ENCODE measurements at regions not wholly inside any gene's neighbourhood (a gene's known extent, or its start where the extent isn't known, plus 50 kb on each side); places are given as distances from the start of the nearest gene placed in this dataset.
"Not testable (repeated sequence)": the region's sequence is repeated elsewhere in the genome, so short reads cannot be mapped to it uniquely, and the experiment has no call there.

- POLR2A ChIA-PET: no interaction called here
- Mint-ChIP-seq H3K4me1 (peaks cover 8 to 32% (median 18%) of the 10 kb centered on the region in 4 donors), H3K4me3 (peak overlapping the region in 2 of 10 donors; percentile 22 to 27), H3K27ac (peak overlapping the region in 2 of 10 donors; percentile 22 to 77), H3K9me3 (no peaks in the 10 kb centered on the region), H3K27me3 (no peaks in the 10 kb centered on the region), H3K36me3 (no peaks in the 10 kb centered on the region)
- ATAC-seq: peak in 1 of 2 donors; percentile 66
- DNase-seq: peak in 1 of 10 donors; percentile 64
These were observed 148.0 kb upstream of the TBL1XR1 start for GRCh38 chr3:177345049-177345972.

DNA sequence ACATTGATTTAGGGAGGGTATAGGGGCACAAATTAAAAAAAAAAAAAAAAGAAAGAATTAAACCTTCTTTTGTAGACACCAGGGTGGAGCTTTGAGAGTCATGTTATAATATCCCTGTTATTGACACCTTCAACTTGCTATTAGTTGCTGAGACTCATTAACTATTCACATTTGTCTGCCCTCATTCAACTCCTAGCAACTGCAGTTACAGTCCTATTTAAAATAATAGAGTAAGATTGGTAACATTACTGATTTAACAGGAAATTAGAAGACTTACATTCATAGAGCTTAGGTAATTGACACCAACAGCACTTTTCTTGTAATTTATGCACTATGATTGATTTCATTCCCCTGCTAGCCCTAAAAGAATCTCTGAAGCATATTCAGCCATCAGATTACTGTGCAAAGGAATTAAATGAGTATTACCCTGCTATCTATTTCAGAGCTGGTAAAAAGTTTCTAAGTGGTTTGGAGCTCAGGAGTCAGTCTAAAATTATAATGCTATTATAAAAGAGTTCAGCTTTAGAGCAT, 148.8 kb upstream of the TBL1XR1 start:
- DNase-seq: no peak
- ATAC-seq: no peak
- Mint-ChIP-seq H3K36me3 (no peaks in the 10 kb centered on the region), H3K4me1 (peaks cover 8 to 35% (median 20%) of the 10 kb centered on the region in 4 donors), H3K27ac (peak overlapping the region in 2 of 10 donors; percentile 22 to 77), H3K27me3 (no peaks in the 10 kb centered on the region), H3K4me3 (no peak overlapping the region), H3K9me3 (no peaks in the 10 kb centered on the region)
- POLR2A ChIA-PET: interaction anchor here (0.6 kb wide), 1 partner anchor 1832 kb away, joined by 5 read pairs; no protein-coding TSS in a partner anchor

DNA sequence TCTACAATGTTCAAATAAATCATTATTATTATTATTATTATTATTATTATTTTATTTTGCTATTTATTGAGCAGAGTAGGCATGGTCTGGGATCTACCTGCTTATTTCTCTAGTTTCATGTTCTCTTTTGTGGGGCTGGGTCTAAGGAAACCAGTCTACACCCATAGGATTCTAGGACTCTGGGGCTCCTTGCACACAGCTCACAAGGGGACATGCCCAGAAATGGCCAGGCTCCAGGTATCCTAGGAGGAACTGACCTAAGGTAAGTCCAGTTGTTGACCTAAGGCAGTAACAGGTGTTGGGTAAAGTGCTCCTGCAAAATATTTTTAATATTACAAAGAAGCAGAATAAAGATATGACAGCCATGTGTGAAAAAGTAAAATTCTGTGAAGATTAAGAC, 149.6 kb upstream of the TBL1XR1 start:
- DNase-seq: no peak
- Mint-ChIP-seq H3K9me3 (no peaks in the 10 kb centered on the region), H3K27ac (no peak overlapping the region), H3K36me3 (no peaks in the 10 kb centered on the region), H3K4me1 (peaks cover 8 to 43% (median 22%) of the 10 kb centered on the region in 4 donors), H3K4me3 (no peak overlapping the region), H3K27me3 (no peaks in the 10 kb centered on the region)
- ATAC-seq: no peak
- POLR2A ChIA-PET: no interaction called here

DNA sequence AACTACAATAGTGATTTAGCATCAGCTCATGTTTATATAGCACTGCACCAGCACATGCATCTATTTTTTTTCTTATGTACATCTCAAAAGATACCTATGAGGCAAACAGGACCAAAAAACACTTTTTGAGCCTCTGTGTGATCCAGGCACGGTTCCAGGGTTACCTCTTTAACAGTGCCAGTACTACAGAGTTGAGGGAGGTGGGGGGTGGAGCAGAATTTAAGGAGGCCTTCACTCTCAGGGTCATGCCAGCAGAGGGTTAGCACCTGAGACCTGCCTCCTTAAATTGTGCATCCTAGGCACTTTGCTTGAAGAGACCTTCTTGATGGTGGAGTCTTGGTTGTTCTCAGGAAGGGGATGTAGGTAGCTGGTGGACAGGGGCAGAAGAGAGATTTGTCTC, 150.3 kb upstream of the TBL1XR1 start:
- no peaks in the 10 kb centered on the region for H3K9me3 Mint-ChIP-seq
- POLR2A ChIA-PET: no interaction called here
- ATAC-seq (no peak), DNase-seq (no peak)
- peak overlapping the region in 2 of 10 donors; percentile 28 to 49 for H3K27ac Mint-ChIP-seq
- H3K36me3 Mint-ChIP-seq: no peaks in the 10 kb centered on the region
- no peaks in the 10 kb centered on the region for H3K27me3 Mint-ChIP-seq
- H3K4me1 Mint-ChIP-seq: peaks cover 8 to 49% (median 24%) of the 10 kb centered on the region in 4 donors
- H3K4me3 Mint-ChIP-seq: no peak overlapping the region

DNA sequence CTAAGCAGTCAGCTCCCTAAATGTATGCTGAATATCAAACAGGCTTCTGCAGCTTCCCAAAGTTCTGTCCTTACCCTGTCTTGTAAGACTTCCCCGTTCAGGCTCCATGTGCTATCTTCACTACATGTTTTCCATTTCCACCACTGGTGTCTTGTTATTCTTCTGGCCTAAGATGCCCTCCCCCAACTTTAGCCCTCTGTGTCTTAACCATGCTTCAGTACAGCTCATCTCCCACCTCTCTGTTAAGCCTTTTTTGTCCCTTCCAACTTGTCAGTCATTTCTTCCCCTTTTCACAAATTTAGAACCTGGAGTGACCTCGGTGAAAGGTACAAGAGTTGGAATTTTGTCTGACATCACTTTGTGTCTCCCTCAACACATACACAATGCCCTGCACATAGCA, 151.7 kb upstream of the TBL1XR1 start:
- H3K27ac Mint-ChIP-seq: peak overlapping the region in 3 of 10 donors; percentile 24 to 56 (median 46)
- no peak for DNase-seq
- no peaks in the 10 kb centered on the region for H3K36me3 Mint-ChIP-seq
- POLR2A ChIA-PET: interaction anchor here (0.6 kb wide), 1 partner anchor 119 kb away, joined by 3 read pairs; no protein-coding TSS in a partner anchor
- no peak for ATAC-seq
- H3K9me3 Mint-ChIP-seq: no peaks in the 10 kb centered on the region
- no peaks in the 10 kb centered on the region for H3K27me3 Mint-ChIP-seq
- H3K4me3 Mint-ChIP-seq: no peak overlapping the region
- H3K4me1 Mint-ChIP-seq: peaks cover 10 to 58% (median 24%) of the 10 kb centered on the region in 4 donors

DNA sequence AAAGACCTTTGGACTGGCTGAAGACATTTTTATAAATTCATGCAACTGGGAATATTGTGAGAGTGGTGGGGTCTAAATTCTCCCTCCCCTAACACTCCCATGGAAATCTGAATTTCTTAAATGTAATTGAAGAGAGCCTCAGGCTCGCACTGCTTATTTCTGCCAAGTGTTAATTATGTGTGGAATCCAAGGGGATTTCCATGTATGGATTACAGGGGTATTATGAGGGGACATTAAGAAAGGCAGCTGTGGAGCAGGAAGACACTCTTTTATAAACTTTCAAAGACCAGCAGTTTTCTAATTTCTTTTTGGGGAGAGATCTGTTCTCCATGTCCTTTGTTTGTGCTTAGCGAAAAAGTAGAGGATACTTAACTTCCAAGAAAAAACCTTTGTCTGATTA, 152.1 kb upstream of the TBL1XR1 start:
- Mint-ChIP-seq H3K4me1 (peaks cover 10 to 58% (median 24%) of the 10 kb centered on the region in 4 donors), H3K9me3 (no peaks in the 10 kb centered on the region), H3K4me3 (no peak overlapping the region), H3K27ac (peak overlapping the region in 2 of 10 donors; percentile 46 to 56), H3K36me3 (no peaks in the 10 kb centered on the region), H3K27me3 (no peaks in the 10 kb centered on the region)
- no peak for DNase-seq
- no peak for ATAC-seq
- POLR2A ChIA-PET: interaction anchor here (0.6 kb wide), 1 partner anchor 120 kb away, joined by 3 read pairs; no protein-coding TSS in a partner anchor

- H3K36me3 Mint-ChIP-seq: no peaks in the 10 kb centered on the region
- no peaks in the 10 kb centered on the region for H3K9me3 Mint-ChIP-seq
- H3K4me1 Mint-ChIP-seq: peaks cover 8 to 53% (median 21%) of the 10 kb centered on the region in 4 donors
- ATAC-seq: no peak
- H3K4me3 Mint-ChIP-seq: no peak overlapping the region
- H3K27me3 Mint-ChIP-seq: no peaks in the 10 kb centered on the region
- POLR2A ChIA-PET: no interaction called here
- DNase-seq: no peak
- no peak overlapping the region for H3K27ac Mint-ChIP-seq
These were observed 152.8 kb upstream of the TBL1XR1 start for GRCh38 chr3:177350121-177350520.

- Mint-ChIP-seq H3K4me3 (no peak overlapping the region), H3K4me1 (peaks cover 5 to 47% (median 17%) of the 10 kb centered on the region in 4 donors), H3K27me3 (no peaks in the 10 kb centered on the region), H3K36me3 (no peaks in the 10 kb centered on the region), H3K27ac (no peak overlapping the region), H3K9me3 (no peaks in the 10 kb centered on the region)
- POLR2A ChIA-PET: interaction anchor here (1.0 kb wide), 1 partner anchor 155 kb away, joined by 3 read pairs; no protein-coding TSS in a partner anchor
- no peak for DNase-seq
- ATAC-seq: no peak
These were observed 153.9 kb upstream of the TBL1XR1 start for GRCh38 chr3:177351206-177351605.

DNA sequence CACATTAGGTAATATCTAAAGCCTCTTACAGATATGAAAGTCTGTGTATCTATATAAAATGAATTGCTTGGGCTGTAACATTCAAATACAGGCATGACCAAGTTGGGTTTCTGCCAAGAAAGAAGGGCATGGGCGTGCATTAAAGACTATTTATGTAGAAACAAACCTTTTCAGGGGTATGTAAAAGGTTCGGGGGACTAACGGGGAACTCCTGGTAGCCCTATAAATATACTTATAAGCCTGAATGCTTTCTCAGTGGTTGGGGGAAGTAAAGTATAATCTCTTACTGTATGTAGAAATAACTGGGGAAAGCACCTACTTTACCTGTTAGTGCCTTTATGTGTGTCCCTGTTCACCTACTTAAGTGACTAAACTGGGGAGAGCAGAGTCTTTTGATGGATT, 154.5 kb upstream of the TBL1XR1 start:
- DNase-seq: no peak

GRCh38 chr3:177352424-177352823, 155.1 kb upstream of the TBL1XR1 start:
- no peak for DNase-seq
- peak overlapping the region in 1 of 10 donors; percentile 46 for H3K27ac Mint-ChIP-seq
- H3K4me3 Mint-ChIP-seq: no peak overlapping the region
- no peaks in the 10 kb centered on the region for H3K36me3 Mint-ChIP-seq
- no peaks in the 10 kb centered on the region for H3K9me3 Mint-ChIP-seq
- no peak for ATAC-seq
- peaks cover 5 to 54% (median 23%) of the 10 kb centered on the region in 4 donors for H3K4me1 Mint-ChIP-seq
- H3K27me3 Mint-ChIP-seq: no peaks in the 10 kb centered on the region
- POLR2A ChIA-PET: interaction anchor here (0.7 to 1.0 kb wide), 2 partner anchors 154 to 463 kb away, joined by 3 read pairs; no protein-coding TSS in a partner anchor

More for the DNA sequence above, 154.5 kb upstream of the TBL1XR1 start:
- H3K4me3 Mint-ChIP-seq: no peak overlapping the region
- ATAC-seq: peak; percentile 49 to 54
- H3K27ac Mint-ChIP-seq: peak overlapping the region in 1 of 10 donors; percentile 46
- H3K27me3 Mint-ChIP-seq: no peaks in the 10 kb centered on the region
- H3K36me3 Mint-ChIP-seq: no peaks in the 10 kb centered on the region
- no peaks in the 10 kb centered on the region for H3K9me3 Mint-ChIP-seq
- POLR2A ChIA-PET: interaction anchor here (1.0 kb wide), 2 partner anchors 153 to 155 kb away, joined by 3 read pairs; no protein-coding TSS in a partner anchor
- H3K4me1 Mint-ChIP-seq: peaks cover 5 to 48% (median 18%) of the 10 kb centered on the region in 4 donors

- no peaks in the 10 kb centered on the region for H3K27me3 Mint-ChIP-seq
- no peaks in the 10 kb centered on the region for H3K36me3 Mint-ChIP-seq
- ATAC-seq (no peak), DNase-seq (no peak)
- no peak overlapping the region for H3K4me3 Mint-ChIP-seq
- POLR2A ChIA-PET: no interaction called here
- peak overlapping the region in 1 of 10 donors; percentile 46 for H3K27ac Mint-ChIP-seq
- H3K9me3 Mint-ChIP-seq: no peaks in the 10 kb centered on the region
- H3K4me1 Mint-ChIP-seq: peaks cover 9 to 57% (median 28%) of the 10 kb centered on the region in 4 donors
These were observed 155.9 kb upstream of the TBL1XR1 start for GRCh38 chr3:177353140-177353539.

DNA sequence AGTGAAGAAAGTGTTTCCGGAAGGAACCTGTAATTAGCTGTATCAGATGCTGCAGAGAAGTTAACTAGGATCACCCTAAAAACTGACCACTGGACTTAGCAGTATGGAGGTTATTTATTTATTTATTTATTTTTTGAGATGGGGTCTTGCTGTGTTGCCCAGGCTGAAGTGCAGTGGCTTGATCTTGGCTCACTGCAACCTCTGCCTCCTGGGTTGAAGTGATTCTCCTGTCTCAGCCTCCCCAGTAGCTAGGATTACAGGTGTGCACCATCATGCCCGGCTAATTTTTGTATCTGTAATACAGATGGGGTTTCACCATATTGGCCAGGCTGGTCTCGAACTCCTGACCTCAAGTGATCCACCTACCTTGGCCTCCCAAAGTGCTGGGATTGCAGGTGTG, 156.6 kb upstream of the TBL1XR1 start:
- H3K4me3 Mint-ChIP-seq, DNase-seq, H3K27ac Mint-ChIP-seq, H3K27me3 Mint-ChIP-seq, H3K9me3 Mint-ChIP-seq, ATAC-seq, H3K36me3 Mint-ChIP-seq: not testable (repeated sequence)
- peaks cover 12 to 63% (median 35%) of the 10 kb centered on the region in 4 donors for H3K4me1 Mint-ChIP-seq
- POLR2A ChIA-PET: interaction anchor here (0.6 kb wide), 1 partner anchor 66 kb away, joined by 4 read pairs; no protein-coding TSS in a partner anchor

GRCh38 chr3:177354466-177354865, 157.2 kb upstream of the TBL1XR1 start:
- Mint-ChIP-seq H3K27ac (no peak overlapping the region), H3K9me3 (no peaks in the 10 kb centered on the region), H3K4me1 (peaks cover 12 to 65% (median 40%) of the 10 kb centered on the region in 4 donors), H3K4me3 (no peak overlapping the region), H3K36me3 (no peaks in the 10 kb centered on the region), H3K27me3 (no peaks in the 10 kb centered on the region)
- no peak for ATAC-seq
- POLR2A ChIA-PET: interaction anchor here (0.8 kb wide), 1 partner anchor 155 kb away, joined by 3 read pairs; no protein-coding TSS in a partner anchor
- no peak for DNase-seq
